GM12878 (cell line): ENCODE measurements at regions not wholly inside any gene's neighbourhood (a gene's known extent, or its start where the extent isn't known, plus 50 kb on each side); places are given as distances from the start of the nearest gene placed in this dataset.

Experiments used
- ATAC-seq: fragments of 200-7000 bp; cut with Tn5 transposase; 3 replicates; pipeline ENCODE4 v1.9.1; 2020; ENCODE audit warnings: mild to moderate bottlenecking, moderate library complexity
- BruUV-seq: library from RNA; stranded (reverse); fragments of 400-500 nt; replicated peaks from 2 replicates; lab custom pipeline; 2021; lab: Mats Ljungman, UMichigan
- CTCF ChIA-PET: fragments of 300-600 bp; sonication (Branson Sonifier 250); formaldehyde crosslinking; extraction: SDS; loops from one replicate; lab custom pipeline; 2021; ENCODE audit warnings: inconsistent platforms; lab: Yijun Ruan, JAX
- POLR2A ChIA-PET: fragments of 350-600 bp; formaldehyde crosslinking; extraction: SDS; loops from one replicate; lab custom pipeline; 2021; ENCODE audit warnings: inconsistent platforms; lab: Charles Lee
- RAD21 ChIA-PET: fragments of 300-600 bp; sonication (Branson Sonifier 250); formaldehyde crosslinking; loops from one replicate; lab custom pipeline; 2023; ENCODE audit warnings: antibody characterized with exemption; ENCODE audit not compliant: unreplicated experiment; lab: Charles Lee
- SMC1A ChIA-PET: fragments of 300-600 bp; sonication (Branson Sonifier 250); formaldehyde crosslinking; loops from one replicate; lab custom pipeline; 2023; ENCODE audit not compliant: unreplicated experiment, uncharacterized antibody; lab: Charles Lee
- DNase-seq: peaks from one replicate; pipeline ENCODE4 v3.0.0-alpha.2; 2011; ENCODE audit warnings: low read depth, low spot score
- FAIRE-seq: peaks from 3 replicates; lab custom pipeline; 2011; peaks lifted over from hg19 to GRCh38; lab: Jason Lieb, UNC
- H2AFZ ChIP-seq: 2 replicates; pipeline ENCODE4 v1.6.0; 2011; ENCODE audit warnings: low read depth, low read length, control low read depth; ENCODE audit not compliant: control insufficient read depth
- H3K27ac ChIP-seq: 2 replicates; pipeline ENCODE4 v1.5.1; 2011; ENCODE audit warnings: control low read depth; ENCODE audit not compliant: control insufficient read depth, insufficient read depth
- H3K27me3 ChIP-seq, 2 experiments: replicated peaks in 1 of 2; 2 replicates each; pipeline versions ENCODE4 v1.6.0 to v1.6.1; 2011; ENCODE audit warnings: low read length in 1 of 2; ENCODE audit not compliant: control insufficient read depth in 2 of 2, insufficient read depth in 2 of 2
- H3K36me3 ChIP-seq, 2 experiments: 2 replicates each; pipeline ENCODE4 v1.5.1; 2011; ENCODE audit warnings: low read length in 1 of 2; ENCODE audit not compliant: control insufficient read depth in 2 of 2, insufficient read depth in 2 of 2
- H3K4me1 ChIP-seq: 2 replicates; pipeline ENCODE4 v1.6.1; 2011; ENCODE audit warnings: mild to moderate bottlenecking, low read length, moderate library complexity, mixed read lengths; ENCODE audit not compliant: control insufficient read depth, insufficient read depth
- H3K4me2 ChIP-seq: 2 replicates; pipeline ENCODE4 v1.6.0; 2011; ENCODE audit warnings: control low read depth; ENCODE audit not compliant: control insufficient read depth, insufficient read depth
- H3K4me3 ChIP-seq: fragments of 200-600 bp; sonication (generic); 2 replicates; pipeline ENCODE4 v1.5.1; 2016
- H3K79me2 ChIP-seq: 2 replicates; pipeline ENCODE4 v1.6.0; 2011; ENCODE audit warnings: low read length; ENCODE audit not compliant: control insufficient read depth, insufficient read depth
- H3K9ac ChIP-seq: 2 replicates; pipeline ENCODE4 v1.8.0; 2011; ENCODE audit warnings: low read length, control low read depth, mixed read lengths; ENCODE audit not compliant: control insufficient read depth, insufficient read depth
- H3K9me3 ChIP-seq: replicated peaks from 3 replicates; pipeline ENCODE4 v1.5.1; 2011; ENCODE audit warnings: mild to moderate bottlenecking, low read length; ENCODE audit not compliant: control insufficient read depth, insufficient read depth
- H4K20me1 ChIP-seq: 2 replicates; pipeline ENCODE4 v1.6.0; 2011; ENCODE audit not compliant: control insufficient read depth, insufficient read depth
- CREM ChIP-seq: IDR thresholded peaks from 2 replicates; pipeline ENCODE4 v1.6.1; 2014; ENCODE audit warnings: antibody characterized with exemption, low read depth
- E2F8 ChIP-seq: fragments of 450-650 bp; IDR thresholded peaks from 2 replicates; pipeline ENCODE4 v1.6.1; 2018; ENCODE audit warnings: mild to moderate bottlenecking, low read depth, moderate library complexity; ENCODE audit not compliant: partially characterized antibody
- ELK1 ChIP-seq: IDR thresholded peaks from 2 replicates; pipeline ENCODE4 v1.6.1; 2012; ENCODE audit warnings: low read depth, low read length, improper control_type of control experiment
- IRF4 ChIP-seq: IDR thresholded peaks from 2 replicates; pipeline ENCODE4 v1.6.1; 2011; ENCODE audit warnings: low read depth, low read length
- WGBS: methylation state at CpG from one replicate; pipeline ENCODE4 v1.1.6; 2016; ENCODE audit warnings: low lambda C conversion rate; ENCODE audit not compliant: insufficient replicate concordance, insufficient coverage; ENCODE audit errors: missing lambda C conversion rate; 5-methylcytosine and 5-hydroxymethylcytosine counted together
- in situ Hi-C: fragments of 300-500 bp; cut with MboI; formaldehyde crosslinking; loops from 9 replicates; pipeline ENCODE4 v1.14.3; 2018; ENCODE audit warnings: mixed read lengths
- intact Hi-C: fragments of 100-400 bp; cut with micrococcal nuclease; formaldehyde crosslinking; loops from one replicate; pipeline ENCODE4 v1.14.2; 2022; ENCODE audit not compliant: unreplicated experiment

- TF ChIP-seq CREM (no peak), ELK1 (no peak), IRF4 (no peak), E2F8 (no peak)
- WGBS = 20% methylated on average over 1 of the region's 1 CpG
- no peaks in the 10 kb centered on the region for H3K4me1 ChIP-seq
- SMC1A ChIA-PET = interaction anchor here (0.6 to 0.8 kb wide), 2 partner anchors 493 to 514 kb away, joined by 3 read pairs; no protein-coding TSS in a partner anchor
- POLR2A ChIA-PET = no interaction called here
- no peak for ATAC-seq
- intact Hi-C loops (loop anchor here (10.0 kb wide), 1 partner anchor 881 kb away; no protein-coding TSS in a partner anchor), in situ Hi-C loops (loop anchor here (10.0 kb wide), 1 partner anchor 881 kb away; no protein-coding TSS in a partner anchor)
- H3K79me2 ChIP-seq = no peaks in the 10 kb centered on the region
- H3K9ac ChIP-seq = no peak overlapping the region
- no peak overlapping the region for H3K27ac ChIP-seq
- H3K36me3 ChIP-seq = no peaks in the 10 kb centered on the region
- H2AFZ ChIP-seq = no peak overlapping the region
- H3K4me3 ChIP-seq = no peak overlapping the region
- RAD21 ChIA-PET = no interaction called here
- no peaks in the 10 kb centered on the region for H3K9me3 ChIP-seq
- no peak overlapping the region for H3K4me2 ChIP-seq
- FAIRE-seq = no peak
- BruUV-seq = no TSS peak
- no peaks in the 10 kb centered on the region for H3K27me3 ChIP-seq
- CTCF ChIA-PET = no interaction called here
- no peaks in the 10 kb centered on the region for H4K20me1 ChIP-seq
- no peak for DNase-seq
Measured at GRCh38 chr4:124265701-124266100, 446.8 kb downstream of the ANKRD50 start.
